Hematopoietic multipotent progenitor cell treated with erythropoietin and hydrocortisone succinate and interleukin-3 and kit ligand, for 6 days (in vitro differentiated cells): ENCODE measurements at regions not wholly inside any gene's neighbourhood (a gene's known extent, or its start where the extent isn't known, plus 50 kb on each side); places are given as distances from the start of the nearest gene placed in this dataset.
"Not testable (repeated sequence)": the region's sequence is repeated elsewhere in the genome, so short reads cannot be mapped to it uniquely, and the experiment has no call there.

Experiments used
- DNase-seq: peaks from one replicate; pipeline ENCODE4 v3.0.0-alpha.2; 2015

DNA sequence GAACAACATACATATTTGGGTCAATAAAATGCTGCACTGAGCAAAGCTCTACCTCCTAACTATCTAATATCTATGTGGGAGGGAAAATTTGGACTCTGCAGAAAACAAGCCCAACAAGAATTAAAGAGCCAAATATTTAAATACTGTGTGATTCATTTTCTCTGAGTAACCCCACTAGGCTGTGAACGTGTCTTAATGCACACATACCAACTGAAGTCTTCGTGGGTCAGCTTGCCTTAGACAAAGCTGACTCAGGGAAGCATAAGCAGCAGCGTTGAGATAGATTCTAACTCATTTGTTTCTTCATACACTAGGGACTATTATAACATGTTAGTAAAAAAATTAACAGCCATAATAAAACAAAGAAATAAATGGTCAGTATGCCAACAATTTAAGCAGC lies 114.3 kb downstream of the GJA1 start:
- no peak for DNase-seq

DNA sequence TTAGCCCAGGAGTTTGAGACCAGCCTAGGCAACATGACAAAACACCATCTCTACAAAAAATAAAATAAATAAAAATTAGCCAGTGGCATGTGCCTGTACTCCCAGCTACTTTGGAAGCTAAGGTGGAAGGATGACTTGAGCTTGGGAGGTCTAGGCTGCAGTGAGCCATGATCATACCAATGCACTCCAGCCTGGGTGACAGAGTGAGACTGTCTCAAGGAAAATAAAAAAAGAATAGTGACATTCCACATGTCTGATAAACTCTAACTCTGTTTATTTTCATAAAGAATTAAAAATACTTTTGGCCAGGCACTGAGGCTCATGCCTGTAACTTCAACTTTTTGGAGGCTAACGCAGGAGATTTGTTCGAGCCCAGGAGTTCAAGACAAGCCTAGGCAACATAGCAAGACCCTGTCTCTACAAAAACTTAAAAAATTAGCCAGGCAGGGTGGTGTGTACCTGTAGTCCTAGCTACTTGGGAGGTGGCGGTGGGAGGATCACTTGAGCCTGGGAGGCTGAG lies 115.1 kb downstream of the GJA1 start:
- DNase-seq: no peak

DNA sequence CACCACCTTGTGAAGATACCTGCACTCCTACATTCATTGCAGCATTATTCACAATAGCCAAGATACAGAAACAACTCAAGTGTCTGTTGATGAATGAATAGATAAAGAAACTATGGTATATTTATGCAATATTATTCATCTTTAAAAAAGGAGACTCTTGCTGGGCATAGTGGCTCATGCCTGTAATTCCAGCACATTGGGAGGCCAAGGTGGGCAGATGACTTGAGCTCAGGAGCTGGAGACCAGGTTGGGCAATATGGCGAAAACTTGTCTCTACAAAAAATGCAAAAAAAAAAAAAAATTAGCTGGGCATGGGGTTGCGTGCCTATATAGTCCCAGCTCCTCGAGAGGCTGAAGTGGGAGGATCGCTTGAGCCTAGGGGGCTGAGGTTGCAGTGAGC lies 119.8 kb downstream of the GJA1 start:
- no peak for DNase-seq

DNA sequence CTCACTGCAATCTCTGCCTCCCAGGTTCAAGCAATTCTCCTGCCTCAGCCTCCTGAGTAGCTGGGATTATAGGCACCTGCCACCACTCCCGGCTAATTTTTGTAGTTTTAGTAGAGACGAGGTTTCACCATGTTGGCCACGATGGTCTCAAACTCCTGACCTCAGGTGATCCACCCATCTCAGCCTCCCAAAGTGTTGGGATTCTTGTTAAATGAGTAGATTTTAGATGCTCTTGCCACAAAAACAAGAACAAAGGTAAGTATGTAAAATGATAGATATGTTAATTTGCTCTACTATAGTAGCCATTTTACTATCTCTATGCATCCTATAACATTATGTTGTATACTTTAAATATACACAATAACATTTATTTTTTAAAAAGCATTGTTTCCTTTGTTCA lies 120.7 kb downstream of the GJA1 start:
- DNase-seq: not testable (repeated sequence)

DNA sequence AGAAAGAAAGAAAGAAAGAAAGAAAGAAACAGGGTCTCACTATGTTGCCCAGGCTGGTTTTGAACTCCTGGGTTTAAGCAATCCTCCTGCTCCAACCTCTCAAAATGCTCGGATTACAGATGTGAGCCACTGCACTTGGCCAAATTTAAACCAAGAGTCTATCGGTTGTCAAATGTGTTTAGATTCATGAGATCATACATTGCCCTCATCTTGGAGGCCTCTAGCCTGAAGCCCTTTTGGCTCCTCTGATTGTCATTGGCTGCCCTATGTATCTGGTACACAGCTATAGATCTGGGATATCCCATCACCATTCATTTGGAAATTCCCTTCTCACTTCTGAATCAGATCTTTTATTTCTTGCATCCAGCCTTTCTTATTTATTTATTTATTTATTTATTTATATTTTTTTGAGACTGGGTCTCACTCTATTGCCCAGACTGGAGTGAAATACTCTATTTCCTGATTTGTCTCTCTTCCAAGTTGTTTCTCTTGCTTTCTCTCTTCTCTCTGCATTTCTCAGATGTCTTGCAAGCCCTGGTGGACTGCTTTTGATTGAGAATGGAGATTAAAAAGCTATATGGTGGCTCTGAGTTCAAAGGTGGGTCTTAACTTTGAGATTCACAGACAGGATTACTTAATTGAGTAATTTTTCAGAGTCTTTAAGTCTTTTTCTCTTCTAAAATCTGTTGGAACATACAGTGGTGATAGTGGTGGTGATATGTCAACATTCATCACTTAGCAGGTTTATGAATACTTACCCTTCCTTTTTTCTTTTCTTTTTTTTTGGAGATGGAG lies 121.9 kb downstream of the GJA1 start:
- no peak for DNase-seq

DNA sequence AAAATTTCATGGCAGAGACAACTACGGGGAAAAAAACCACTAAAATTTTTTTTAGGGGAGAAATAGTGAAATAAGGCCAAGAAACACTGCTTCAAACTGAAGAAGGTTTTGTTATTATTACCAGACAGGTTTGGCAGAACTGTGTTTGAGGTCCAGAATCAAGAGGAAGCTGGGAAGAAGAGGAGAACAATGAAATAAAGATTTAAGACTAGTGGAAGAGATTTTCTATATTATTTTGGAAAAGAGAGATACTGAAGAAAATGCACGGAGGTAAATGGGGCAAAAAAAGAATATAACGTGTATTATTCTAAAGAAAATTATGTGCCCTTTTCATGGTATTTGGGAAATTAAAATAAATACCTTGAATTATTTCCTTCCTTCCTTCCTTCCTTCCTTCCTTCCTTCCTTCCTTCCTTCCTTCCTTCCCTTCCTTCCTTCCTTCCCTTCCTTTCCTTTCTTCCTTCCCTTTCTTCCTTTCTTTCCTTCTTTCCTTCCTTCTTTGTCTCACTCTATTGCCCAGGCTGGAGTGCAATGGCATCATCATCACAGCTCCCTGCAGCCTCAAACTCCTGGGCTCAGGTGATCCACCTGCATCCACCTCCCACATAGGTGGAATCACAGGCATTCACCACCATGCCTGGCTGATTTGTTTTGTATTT lies 124.3 kb downstream of the GJA1 start:
- DNase-seq: no peak

DNA sequence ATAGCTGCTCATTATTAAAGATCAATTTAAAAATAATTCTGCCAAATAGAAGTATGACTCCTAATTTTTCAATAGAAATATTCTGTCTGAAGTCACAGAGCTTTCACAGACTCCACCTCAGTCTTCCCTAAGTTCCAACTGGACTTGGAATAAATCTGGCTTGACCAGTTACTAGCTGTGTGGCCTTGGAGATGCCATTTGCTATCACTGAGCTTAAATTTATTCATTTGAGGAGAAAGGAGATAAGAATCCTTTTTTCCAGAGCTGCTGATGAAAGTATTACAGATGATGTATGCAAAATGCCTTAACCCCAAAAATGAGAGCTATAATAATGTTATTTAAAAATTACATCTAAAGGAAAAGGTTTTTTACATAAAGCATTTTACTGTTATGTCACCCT lies 125.0 kb downstream of the GJA1 start:
- DNase-seq: no peak

DNA sequence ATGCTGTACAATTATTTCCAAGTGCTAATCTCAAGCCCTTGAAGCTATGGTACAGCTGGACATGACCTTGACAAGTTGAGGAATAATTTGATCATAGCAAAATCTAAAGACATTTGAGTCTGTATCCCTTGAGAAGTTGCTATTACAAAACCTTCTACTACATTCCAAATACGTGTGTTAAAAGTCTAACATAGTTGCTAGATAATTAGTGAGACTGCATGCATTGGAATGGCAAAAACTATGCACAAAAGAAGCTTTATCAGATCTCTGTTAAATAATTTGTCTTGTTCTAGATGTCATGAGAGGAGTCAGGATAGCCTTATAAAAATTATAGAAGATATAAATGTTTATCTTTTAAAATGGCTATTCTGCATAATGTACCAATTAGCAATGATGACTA lies 127.8 kb downstream of the GJA1 start:
- no peak for DNase-seq

DNA sequence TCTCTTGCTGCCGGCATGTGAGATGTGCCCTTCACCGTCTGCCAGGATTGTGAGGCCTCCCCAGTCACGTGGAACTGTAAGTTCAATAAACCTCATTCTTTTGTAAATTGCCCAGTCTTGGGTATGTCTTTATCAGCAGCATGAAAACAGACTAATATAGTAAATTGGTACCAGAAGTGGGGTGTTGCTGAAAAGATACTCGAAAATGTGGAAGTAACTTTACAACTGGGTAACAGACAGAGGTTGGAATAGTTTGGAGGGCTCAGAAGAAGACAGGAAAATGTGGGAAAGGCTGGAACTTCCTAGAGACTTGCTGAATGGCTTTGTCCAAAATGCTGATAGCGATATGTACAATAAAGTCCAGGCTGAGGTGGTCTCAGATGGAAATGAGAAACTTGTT lies 129.1 kb downstream of the GJA1 start:
- not testable (repeated sequence) for DNase-seq

DNA sequence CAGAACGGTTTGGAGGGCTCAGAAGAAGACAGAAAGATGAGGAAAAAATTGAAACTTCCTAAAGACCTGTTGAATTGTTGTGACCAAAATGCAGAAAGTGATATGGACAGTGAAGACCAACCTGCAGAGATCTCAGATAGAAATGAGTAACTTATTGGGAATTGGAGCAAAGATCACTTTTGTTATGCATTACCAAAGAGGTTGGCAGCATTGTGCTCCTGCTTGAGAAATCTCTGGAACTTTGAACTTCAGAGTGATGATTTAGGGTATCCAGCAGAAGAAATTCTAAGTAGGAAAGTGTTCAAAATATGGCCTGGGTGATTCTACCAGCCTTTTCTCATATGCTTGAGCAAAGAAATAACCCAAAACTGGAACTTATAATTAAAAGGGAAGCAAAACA lies 136.0 kb downstream of the GJA1 start:
- no peak for DNase-seq

DNA sequence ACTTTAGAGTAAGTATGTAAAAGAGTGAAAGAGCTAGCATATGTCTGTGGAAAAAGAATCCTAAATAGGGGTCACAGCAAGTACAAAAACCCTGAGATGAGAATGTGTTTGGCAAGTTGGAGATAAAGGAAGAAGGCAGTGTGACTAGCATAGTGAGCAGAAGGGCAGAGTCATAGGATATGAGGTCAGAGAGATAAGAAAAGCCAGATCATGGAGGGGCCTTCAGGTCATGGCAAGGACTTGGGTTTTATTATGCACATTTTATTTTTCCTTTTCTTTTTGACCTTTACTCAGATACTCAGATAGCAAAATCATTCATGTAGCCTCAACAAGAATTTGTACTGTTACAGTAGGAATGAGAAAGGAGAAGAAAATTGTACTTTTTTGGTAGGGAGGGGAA lies 138.0 kb downstream of the GJA1 start:
- peak; percentile 79 for DNase-seq

DNA sequence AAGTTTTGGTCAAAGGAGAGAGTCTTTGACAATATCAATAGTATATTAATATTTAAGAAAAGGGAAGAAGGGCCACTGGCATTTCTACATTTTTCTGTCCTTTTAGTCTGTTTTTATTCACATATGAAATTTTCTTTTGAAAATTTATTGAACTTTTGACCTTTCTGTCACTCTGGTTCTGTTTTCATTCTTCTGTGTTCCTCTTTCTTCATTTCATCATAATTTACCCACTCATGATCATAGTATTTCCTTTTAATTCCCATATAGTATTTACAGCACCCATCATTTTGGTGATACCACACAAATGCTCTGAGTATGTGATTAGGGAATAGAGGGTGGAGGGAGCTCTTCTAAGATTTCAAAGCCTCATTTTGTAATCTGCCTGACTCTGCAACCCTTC lies 142.8 kb downstream of the GJA1 start:
- DNase-seq: no peak

DNA sequence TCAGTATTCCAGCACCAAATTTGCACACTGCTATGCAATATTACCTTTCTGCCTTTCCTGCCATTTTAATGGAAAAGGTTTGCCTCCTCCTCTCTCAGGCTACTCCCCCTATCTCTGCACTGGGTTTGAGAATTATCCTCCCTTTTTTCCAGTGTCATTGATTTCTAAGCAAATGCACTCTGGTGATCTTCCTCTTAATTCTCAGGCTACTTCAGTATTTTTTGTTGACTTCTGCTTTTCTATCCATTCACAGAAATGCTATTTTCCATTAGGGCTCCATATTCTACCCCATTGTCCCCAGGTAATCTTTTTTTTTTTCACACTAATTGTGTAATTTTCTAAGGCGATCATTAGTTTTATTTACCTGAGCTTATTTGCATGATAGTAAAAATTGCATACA lies 144.0 kb downstream of the GJA1 start:
- DNase-seq: no peak

DNA sequence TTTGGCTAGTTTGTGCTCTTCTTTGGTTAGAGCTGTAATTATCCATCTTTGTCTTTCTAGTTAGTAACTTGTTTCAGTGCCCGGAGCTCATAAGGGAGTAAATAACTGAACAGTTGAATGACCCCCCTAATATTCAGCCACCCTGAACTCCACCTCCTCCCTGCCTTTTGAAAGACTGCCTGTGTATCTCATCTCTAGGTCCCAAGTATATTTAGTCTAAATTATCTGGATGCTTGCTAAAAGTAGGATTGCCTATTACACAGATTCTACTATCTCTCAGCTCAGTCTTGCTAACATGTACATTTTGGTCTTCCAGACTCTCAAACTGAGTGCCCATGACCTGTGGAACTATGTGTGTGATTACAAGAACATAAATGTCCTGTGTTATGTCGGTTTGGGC lies 145.9 kb downstream of the GJA1 start:
- no peak for DNase-seq

DNA sequence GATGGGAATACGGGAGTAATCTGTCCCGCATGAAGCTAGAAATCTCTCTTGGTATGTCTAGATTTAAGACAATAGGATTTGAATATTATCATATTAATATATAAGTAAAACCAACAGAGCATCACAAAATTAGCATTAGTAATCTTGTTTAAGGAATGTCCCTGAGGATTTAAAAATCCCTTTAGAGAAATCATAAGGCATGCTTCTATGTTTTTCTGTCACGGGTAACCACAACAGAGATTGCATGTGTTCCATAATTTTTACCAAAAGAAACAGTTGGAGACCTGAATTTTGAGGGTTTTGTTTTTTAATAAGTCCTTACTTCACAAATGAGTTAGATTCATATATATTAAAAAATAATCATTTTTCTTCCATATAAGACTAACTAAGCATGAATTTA lies 146.8 kb downstream of the GJA1 start:
- no peak for DNase-seq

DNA sequence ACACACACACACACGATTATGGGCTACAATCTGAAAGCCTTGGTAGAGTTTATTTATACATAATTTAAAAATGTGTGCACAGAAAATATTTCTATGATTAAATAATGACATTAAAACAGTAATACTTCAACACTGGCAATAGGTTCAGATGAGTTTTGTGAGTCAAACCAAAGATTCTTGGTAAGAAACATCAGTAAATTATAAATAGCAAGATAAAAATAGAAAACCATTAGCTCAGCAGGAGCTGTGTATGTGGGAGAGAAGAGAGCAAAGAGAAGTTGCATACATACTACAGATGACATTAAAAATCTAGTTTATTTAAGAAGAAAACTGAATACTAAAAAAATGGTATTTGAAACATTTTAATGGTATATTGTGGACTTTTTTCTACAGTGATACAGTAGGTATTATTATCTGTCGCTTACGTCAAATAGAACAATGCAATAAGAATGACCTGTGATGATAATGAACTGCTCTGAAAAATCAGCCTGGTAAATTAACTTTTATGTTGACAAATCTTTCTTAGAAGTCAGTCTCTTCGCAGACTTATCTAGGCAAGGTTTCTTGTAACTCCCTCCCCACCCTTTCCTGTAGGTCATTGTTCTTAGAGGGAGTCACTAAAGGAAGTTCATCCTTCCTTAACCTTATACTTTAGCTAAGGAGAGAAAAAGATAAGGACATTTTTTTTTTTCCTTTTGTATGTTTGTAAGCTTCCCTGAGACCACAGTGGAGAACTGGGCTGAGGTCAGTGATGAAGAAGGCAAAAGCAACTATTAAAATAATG lies 149.3 kb downstream of the GJA1 start:
- DNase-seq: peak; percentile 27

DNA sequence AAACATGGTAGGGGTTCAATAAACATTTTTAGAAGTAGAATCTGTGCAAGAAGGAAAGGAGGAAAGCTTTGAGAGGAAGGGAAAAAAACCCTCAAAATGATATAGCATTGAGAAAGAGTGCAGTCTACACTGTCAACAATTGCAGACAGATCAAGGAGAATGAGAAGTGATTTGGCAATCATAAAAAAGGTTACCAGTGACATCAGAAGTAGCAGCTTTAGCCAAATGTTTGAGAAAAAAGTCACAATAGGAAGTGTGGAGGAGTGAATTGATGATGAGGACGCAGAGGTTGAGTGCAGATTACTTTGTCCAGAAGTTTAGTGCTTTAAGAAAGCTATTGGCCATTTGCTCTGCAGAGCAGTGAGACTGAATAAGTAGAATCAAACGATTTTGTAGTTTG lies 155.0 kb downstream of the GJA1 start:
- no peak for DNase-seq

DNA sequence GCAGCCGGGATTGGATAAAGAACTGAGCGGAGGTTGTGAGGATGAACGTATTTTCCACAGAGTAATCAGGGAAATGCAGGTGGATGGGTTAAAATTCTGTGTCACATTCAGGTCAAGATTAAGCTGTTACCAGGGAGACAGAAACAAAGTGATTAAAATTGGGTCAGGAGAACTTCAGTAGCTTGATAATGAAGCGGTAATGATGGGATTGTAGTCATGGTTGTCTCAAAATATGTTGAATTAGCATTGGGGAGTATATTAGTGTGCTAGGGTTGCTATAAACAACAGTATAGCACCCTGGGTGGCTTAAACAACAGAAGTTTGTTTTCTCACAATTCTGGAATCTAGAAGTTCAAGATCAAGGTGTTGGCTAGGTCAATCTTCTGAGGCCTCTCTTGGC lies 155.5 kb downstream of the GJA1 start:
- DNase-seq: no peak

DNA sequence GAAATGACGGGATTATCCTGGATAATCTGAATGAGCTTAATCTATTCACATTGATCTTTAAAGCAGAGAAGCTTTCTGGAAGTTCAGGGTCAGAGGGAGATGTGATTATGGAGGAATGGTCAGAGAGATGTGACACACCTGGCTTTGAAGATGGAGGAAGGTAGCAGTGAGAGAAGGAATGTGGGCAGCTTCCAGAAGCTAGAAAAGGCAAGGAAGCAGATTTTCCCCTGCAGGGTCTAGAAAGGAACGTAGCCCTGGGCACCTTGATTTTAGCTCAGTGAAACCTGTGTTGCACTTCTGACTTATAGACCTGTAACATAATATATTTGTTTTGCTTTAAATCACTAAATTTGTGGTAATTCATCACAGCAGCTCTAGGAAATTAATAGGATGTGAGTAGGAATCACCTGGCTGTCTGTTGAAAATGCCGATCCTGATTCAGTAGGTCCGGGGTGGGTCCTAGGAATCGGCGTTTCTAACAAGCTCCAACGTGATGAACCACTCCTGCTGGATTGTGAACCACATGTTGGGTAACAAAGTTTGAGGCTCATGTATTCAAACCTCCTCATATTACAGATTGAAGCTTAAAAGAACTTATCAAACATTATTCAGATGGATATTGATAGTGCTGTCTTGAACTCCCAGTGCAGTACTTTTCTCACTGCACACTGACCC lies 157.0 kb downstream of the GJA1 start:
- no peak for DNase-seq

DNA sequence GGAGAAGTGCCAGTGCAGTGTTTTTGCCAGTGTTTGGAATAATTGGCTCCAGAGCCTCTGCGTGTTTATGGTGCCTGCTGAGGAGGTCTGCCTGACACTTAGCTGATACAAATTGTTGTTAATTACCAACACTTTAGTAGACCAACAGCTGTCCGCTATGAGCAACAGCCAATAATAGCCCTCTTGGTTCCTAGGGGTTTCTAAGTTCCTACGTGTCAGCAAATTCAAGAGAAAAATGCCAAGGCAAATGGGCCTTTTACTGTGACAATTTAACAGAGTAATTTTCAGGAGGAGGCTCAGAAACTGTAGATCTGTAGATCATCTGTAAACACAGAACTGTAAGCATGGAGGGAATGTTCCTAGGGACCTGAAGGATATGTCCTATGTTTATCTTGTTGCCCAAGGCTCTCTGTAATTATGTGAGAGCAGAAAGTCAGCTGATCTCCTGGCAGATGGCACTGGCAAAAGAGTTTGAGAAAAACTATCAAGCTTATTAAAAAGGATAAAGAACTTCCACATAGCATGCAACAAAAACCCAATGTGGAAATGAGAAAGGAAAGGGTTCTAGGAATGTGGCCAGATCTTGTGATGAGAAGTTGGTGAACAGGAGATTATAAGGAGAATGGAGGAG lies 157.7 kb downstream of the GJA1 start:
- DNase-seq: no peak

DNA sequence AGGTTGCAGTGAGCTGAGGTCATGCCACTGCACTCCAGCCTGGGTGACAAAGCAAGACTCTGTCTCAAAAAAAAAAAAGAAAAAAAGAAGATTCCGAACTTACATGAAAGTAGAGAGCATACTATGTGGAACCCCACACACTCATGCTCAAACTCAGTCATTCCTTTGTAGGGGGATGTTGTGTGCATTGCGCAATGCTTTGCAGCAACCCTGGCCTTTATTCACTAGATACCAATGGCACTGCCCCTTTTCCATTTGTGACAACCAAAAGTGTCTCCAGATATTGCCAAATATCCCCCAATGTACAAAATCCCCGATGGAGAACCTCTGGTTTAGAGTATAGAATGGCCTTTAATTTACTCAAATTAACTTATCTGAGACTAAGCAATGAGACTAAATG lies 158.6 kb downstream of the GJA1 start:
- no peak for DNase-seq

DNA sequence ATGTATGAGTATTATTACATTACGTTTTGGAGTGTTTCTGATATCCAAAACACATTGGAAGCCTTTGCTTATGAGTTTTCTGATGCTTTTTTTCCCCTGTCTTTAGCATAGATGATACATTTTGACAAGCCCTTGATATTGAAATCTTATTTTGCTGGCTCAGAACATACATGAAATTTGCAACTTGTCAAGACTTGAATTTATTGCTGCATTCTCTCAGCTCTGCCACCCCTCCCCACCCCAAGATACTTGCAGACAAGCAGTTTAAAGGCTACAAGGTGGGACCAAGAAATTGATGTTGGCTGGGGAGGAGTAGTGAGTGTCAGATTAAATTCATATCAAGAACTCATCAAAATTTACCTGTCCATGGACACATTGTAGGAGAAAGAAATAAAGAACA lies 160.2 kb downstream of the GJA1 start:
- no peak for DNase-seq

DNA sequence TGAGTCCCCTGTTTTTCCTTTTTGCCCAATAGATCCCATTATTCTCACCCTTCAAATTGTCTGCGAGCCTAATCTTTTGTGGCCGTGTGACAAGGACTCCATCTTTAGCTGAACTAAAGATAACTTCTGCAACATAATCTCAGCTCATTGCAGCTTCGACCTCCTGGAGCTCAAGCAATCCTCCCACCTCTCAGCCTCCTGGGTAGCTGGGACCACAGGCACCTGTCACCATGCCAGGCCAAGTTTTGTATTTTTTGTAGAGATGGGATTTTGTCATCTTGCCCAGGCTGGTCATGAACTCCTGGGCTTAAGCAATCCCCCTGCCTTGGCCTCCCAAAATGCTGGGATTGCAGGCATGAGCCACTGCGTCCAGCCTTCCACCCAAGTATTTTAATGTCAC lies 161.0 kb downstream of the GJA1 start:
- no peak for DNase-seq
